ENCODE measurements at regions not wholly inside any gene's neighbourhood (a gene's known extent, or its start where the extent isn't known, plus 50 kb on each side); places are given as distances from the start of the nearest gene placed in this dataset.

- peak; percentile 85 for DNase-seq
Measured at GRCh38 chr14:32254952-32255679, 52.0 kb upstream of the RNU6-8 start.

GRCh38 chr14:32255789-32256188, 52.7 kb upstream of the RNU6-8 start:
- DNase-seq: no peak

- no peak for DNase-seq
Measured at GRCh38 chr14:32256576-32256975, 53.5 kb upstream of the RNU6-8 start.

- DNase-seq: no peak
Measured at GRCh38 chr14:32258336-32258993, 55.4 kb upstream of the RNU6-8 start.

- no peak for DNase-seq
Measured at GRCh38 chr14:32259368-32260013, 56.4 kb upstream of the RNU6-8 start.

- no peak for DNase-seq
Measured at GRCh38 chr14:32263939-32264567, 61.0 kb upstream of the RNU6-8 start.

- DNase-seq: no peak
Measured at GRCh38 chr14:32265584-32265983, 62.5 kb upstream of the RNU6-8 start.

- no peak for DNase-seq
Measured at GRCh38 chr14:32277998-32278397, 51.1 kb upstream of the AKAP6 start.
